Activated CD4-positive, CD25-positive, alpha-beta regulatory T cell (primary cell): ENCODE measurements at regions not wholly inside any gene's neighbourhood (a gene's known extent, or its start where the extent isn't known, plus 50 kb on each side); places are given as distances from the start of the nearest gene placed in this dataset.

ENCODE experiments used
- DNase-seq, 4 experiments: peaks; one replicate each; lab custom pipeline; 2025; lab: John Stamatoyannopoulos, UW

DNA sequence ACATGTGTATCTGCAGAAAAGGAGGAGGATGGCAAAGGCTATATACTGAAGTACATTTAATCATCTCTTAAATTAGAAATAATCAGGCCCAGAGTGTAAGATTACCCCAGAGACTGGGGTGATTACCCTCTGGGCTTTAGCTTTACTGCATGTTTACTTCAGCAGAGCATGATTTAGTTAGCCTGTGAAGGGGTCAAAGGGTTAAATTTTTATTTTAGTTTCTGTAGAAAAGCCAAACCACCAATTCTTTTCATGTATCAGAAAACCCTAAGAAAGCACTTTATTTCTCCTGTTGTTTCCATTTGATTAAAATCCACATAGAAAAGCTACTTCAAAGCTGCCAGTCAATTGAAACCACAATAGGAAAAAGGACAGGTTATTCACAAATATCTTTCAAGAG, 101.5 kb upstream of the LSM8 start:
- DNase-seq, result no peak

DNA sequence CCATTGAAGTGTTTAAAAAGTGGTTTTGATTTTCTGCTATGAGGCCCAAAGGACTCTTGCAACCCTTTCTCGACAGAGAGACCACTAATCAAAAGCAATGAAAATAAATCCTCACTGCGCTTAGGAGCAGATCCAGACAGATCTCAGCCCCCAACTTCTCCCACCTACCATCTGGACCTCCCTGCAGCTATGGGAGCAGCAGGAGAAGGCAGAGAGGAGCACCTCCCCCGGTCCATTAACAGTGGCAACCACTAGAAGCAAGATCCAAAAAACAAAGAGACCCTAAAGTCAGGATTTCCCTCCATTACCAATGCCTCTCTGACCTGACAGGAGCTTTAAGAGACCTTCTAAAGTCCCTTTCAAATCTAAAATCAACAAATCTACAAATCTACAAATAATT, 99.0 kb upstream of the LSM8 start:
- DNase-seq, result no peak

DNA sequence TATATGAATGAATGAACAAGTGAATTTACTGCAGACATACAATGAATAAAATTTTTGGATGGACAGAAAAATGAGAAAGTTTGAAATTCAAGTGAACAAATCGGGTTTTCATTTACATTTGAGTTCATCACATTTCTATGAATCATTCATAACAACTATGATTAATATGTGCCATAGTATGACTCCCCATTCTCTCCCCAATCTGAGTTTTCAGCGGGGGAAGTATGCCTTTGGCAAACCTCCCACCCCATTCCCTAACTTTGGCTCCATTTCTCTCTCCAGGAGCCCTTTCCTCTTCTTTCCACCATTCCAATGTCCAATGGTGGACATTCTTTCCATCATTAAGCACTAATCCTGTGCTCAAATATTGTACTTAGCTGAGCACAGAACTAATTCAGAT, 96.8 kb upstream of the LSM8 start:
- no peak for DNase-seq

DNA sequence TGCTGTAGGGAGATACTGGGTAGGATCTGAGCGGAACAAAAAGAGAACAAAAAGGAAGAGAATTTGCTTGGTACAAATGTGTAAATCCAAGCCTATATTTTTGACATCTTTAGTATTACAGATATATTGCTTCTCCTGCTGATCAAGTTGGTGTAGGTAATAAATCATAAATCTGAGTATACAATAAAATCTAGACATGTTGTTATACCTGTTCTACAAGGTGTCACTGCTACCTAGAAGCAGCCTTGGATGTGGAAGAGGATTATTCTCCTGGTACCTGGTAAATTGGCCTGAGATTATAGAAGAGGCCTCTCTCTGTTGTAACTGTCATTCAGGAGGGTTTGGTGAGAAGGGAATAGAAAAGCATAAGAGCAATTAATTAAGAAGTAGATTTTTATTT, 89.9 kb upstream of the LSM8 start:
- DNase-seq, result no peak

- no peak for DNase-seq
Measured at GRCh38 chr7:118104812-118105441, 79.0 kb upstream of the LSM8 start.

DNA sequence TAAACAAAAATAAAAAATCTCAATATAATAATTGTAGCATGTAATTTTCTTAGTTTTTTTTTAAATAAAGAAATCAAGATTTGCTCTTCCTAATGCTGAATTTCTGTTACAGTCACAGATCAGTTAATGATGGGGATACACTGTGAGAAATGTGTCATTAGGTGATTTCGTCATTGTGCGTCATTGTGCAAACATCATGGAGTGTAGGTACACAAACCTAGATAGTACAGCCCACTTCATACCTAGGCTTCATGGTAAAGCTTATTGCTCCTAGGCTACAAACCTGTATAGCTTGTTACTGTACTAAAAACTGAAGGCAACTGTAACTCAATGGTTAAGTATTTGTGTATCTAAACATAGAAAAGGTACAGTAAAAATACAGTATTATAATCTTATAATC, 74.4 kb upstream of the LSM8 start:
- DNase-seq, result no peak

DNA sequence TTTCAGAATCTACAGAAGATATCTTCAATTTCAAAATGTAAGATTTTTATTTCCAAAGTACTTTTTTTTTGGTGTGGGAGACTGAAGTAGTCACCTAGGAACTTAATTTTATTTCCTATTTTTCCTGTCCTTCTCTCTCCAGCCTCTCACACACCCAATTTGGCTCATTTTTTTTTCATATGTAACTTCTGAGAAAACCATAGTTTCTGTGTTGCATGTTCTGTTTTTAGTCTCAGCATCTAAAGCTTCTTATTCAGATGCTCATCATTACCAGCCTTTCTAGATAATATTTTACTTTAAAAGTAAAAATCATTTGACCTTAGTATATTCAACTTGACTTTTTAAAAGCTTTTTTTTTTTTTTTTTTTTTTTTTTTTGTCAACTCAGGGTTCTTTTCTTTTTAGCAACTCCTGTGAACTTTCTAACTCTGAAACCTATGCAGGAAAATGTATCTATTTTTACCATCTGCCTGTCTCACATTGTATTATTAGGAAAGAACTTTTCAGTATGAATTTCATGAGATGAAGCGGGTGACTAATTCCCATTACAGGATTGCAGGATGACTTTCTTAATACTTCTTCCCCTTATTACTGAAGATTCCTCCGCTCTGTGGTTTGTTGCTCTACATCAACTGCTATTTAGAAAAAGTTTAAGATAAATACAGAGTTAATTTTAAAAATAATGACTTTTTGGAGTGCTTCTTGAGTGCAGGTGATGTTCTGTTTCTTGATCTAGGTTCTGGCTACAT, 73.6 kb upstream of the LSM8 start:
- no peak for DNase-seq

DNA sequence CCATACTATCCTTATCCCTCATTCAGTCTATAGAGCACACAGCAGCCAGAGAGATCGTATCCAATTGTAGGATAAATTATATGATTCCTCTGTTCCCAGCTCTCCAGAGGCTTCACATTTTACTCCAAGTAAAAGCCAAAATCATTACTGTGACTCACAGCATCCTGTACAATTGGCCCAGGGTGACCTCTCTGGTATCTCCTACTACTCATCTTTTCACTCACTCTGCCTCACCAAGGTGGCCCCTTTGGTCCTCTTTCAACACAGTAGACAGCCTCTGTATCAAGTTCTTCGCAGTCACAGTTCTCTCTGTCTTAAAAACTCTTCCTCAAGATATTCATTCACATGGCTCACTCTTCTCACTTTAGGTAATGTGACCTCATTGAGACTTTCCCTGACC, 72.6 kb upstream of the LSM8 start:
- DNase-seq, result no peak

- no peak for DNase-seq
Measured at GRCh38 chr7:118114175-118114574, 69.8 kb upstream of the LSM8 start.

GRCh38 chr7:118129041-118129795, 54.7 kb upstream of the LSM8 start:
- DNase-seq, result no peak

GRCh38 chr7:118132764-118133163, 51.2 kb upstream of the LSM8 start:
- no peak for DNase-seq
